SK-N-SH treated with all-trans-retinoic acid at 6 μM for 48 hours (cell line): ENCODE measurements at regions not wholly inside any gene's neighbourhood (a gene's known extent, or its start where the extent isn't known, plus 50 kb on each side); places are given as distances from the start of the nearest gene placed in this dataset.

Source experiments
- ARNTL ChIP-seq: fragments of 450-650 bp; formaldehyde crosslinking; IDR thresholded peaks from 2 replicates; pipeline ENCODE4 v1.5.0; 2020; ENCODE audit warnings: low read depth, mild to moderate bottlenecking, moderate library complexity, borderline replicate concordance
- ESRRG ChIP-seq: fragments of 250-450 bp; sonication (Bioruptor Pico); IDR thresholded peaks from 2 replicates; pipeline ENCODE4 v1.6.1; 2021; ENCODE audit warnings: mild to moderate bottlenecking
- OSR1 ChIP-seq: fragments of 250-450 bp; sonication (Bioruptor Pico); IDR thresholded peaks from 2 replicates; pipeline ENCODE4 v1.8.0; 2022; ENCODE audit warnings: moderate library complexity, mild to moderate bottlenecking, inconsistent platforms
- POU6F1 ChIP-seq: fragments of 250-450 bp; sonication (Bioruptor Pico); IDR thresholded peaks from 2 replicates; pipeline ENCODE4 v1.8.0; 2021; ENCODE audit warnings: low read depth, mild to moderate bottlenecking, moderate library complexity, borderline replicate concordance
- PPARA ChIP-seq: fragments of 250-450 bp; sonication (Bioruptor Pico); IDR thresholded peaks from 2 replicates; pipeline ENCODE4 v1.5.0; 2020; ENCODE audit warnings: mild to moderate bottlenecking, borderline replicate concordance

- no peak for TF ChIP-seq PPARA (CRISPR knock-in tag)
- TF ChIP-seq OSR1, result no peak
- TF ChIP-seq ARNTL (CRISPR knock-in tag), result no peak
- no peak for TF ChIP-seq ESRRG (CRISPR knock-in tag)
- TF ChIP-seq POU6F1 (CRISPR knock-in tag), result no peak
Measured at GRCh38 chr15:61721418-61721817, 338.8 kb downstream of the VPS13C start.
